Liver (tissue), 8 donors: ENCODE measurements at regions not wholly inside any gene's neighbourhood (a gene's known extent, or its start where the extent isn't known, plus 50 kb on each side); places are given as distances from the start of the nearest gene placed in this dataset.

Source experiments
- DNase-seq: peaks from one replicate; pipeline ENCODE4 v3.0.0-alpha.2; 2017; ENCODE audit warnings: low spot score
- H3K27ac ChIP-seq, 2 donors: one replicate each; pipeline ENCODE4 v1.7.0; 2013; ENCODE audit warnings: inconsistent platforms in 2 of 2, low read length in 2 of 2, control low read depth in 1 of 2, low read depth in 1 of 2, mild to moderate bottlenecking in 1 of 2
- H3K27me3 ChIP-seq, 4 donors: one replicate each; pipeline versions ENCODE4 v1.6.1 to v1.7.0; 2013; ENCODE audit warnings: low read length in 3 of 4, inconsistent platforms in 1 of 4, mild to moderate bottlenecking in 1 of 4, moderate library complexity in 1 of 4; ENCODE audit not compliant: control insufficient read depth in 4 of 4, insufficient read depth in 4 of 4
- H3K36me3 ChIP-seq, 4 donors: one replicate each; pipeline versions ENCODE4 v1.6.1 to v1.7.0; 2013; ENCODE audit warnings: low read length in 3 of 4, mild to moderate bottlenecking in 3 of 4, low read depth in 1 of 4, moderate library complexity in 1 of 4; ENCODE audit not compliant: control insufficient read depth in 4 of 4, insufficient read depth in 3 of 4
- H3K4me1 ChIP-seq, 4 donors: one replicate each; pipeline versions ENCODE4 v1.6.1 to v1.7.0; 2013; ENCODE audit warnings: low read length in 3 of 4, mild to moderate bottlenecking in 3 of 4, moderate library complexity in 1 of 4; ENCODE audit not compliant: control insufficient read depth in 4 of 4, insufficient read depth in 4 of 4
- H3K4me3 ChIP-seq, 3 donors: one replicate each; pipeline versions ENCODE4 v1.6.1 to v1.7.0; 2013; ENCODE audit warnings: low read length in 3 of 3, control low read depth in 1 of 3, low read depth in 1 of 3, mild to moderate bottlenecking in 1 of 3
- H3K9ac ChIP-seq, 2 donors: one replicate each; pipeline ENCODE4 v1.7.0; 2013; ENCODE audit warnings: low read length in 2 of 2, mild to moderate bottlenecking in 2 of 2, moderate library complexity in 2 of 2, control low read depth in 1 of 2, low read depth in 1 of 2
- H3K9me3 ChIP-seq, 4 donors: one replicate each; pipeline versions ENCODE4 v1.6.1 to v1.7.0; 2013; ENCODE audit warnings: low read length in 3 of 4; ENCODE audit not compliant: control insufficient read depth in 4 of 4
- ATF3 ChIP-seq: IDR thresholded peaks from 2 replicates; pipeline ENCODE4 v1.6.1; 2016; ENCODE audit warnings: antibody characterized with exemption
- CTCF ChIP-seq: fragments of 150-350 bp; IDR thresholded peaks from 2 replicates; pipeline ENCODE4 v1.5.1; 2017; ENCODE audit warnings: improper control_type of control experiment, low read depth, low read length; ENCODE audit not compliant: missing input control
- EGR1 ChIP-seq, 2 donors: IDR thresholded peaks; 2 replicates each; pipeline ENCODE4 v1.6.1; 2016 to 2018; ENCODE audit warnings: antibody characterized with exemption in 2 of 2, low read depth in 2 of 2
- FOXA1 ChIP-seq: IDR thresholded peaks from 2 replicates; pipeline ENCODE4 v1.6.1; 2016; ENCODE audit warnings: antibody characterized with exemption
- FOXA2 ChIP-seq: IDR thresholded peaks from 2 replicates; pipeline ENCODE4 v1.6.1; 2016; ENCODE audit warnings: antibody characterized with exemption
- GABPA ChIP-seq, 2 donors: IDR thresholded peaks in 1 of 2; conservative IDR thresholded peaks in 1 of 2; 2 replicates each; pipeline ENCODE4 v1.6.1; 2016; ENCODE audit warnings: antibody characterized with exemption in 2 of 2, mild to moderate bottlenecking in 1 of 2, moderate library complexity in 1 of 2
- HNF4A ChIP-seq, 2 donors: conservative IDR thresholded peaks; 2 replicates each; pipeline ENCODE4 v1.6.1; 2016; ENCODE audit warnings: antibody characterized with exemption in 2 of 2, mild to moderate bottlenecking in 2 of 2
- HNF4G ChIP-seq: IDR thresholded peaks from 2 replicates; pipeline ENCODE4 v1.6.1; 2016; ENCODE audit warnings: antibody characterized with exemption
- JUND ChIP-seq, 2 donors: IDR thresholded peaks; 2 replicates each; pipeline ENCODE4 v1.6.1; 2016; ENCODE audit warnings: antibody characterized with exemption in 2 of 2
- MAX ChIP-seq: IDR thresholded peaks from 2 replicates; pipeline ENCODE4 v1.6.1; 2016; ENCODE audit warnings: antibody characterized with exemption
- NR2F2 ChIP-seq: IDR thresholded peaks from 2 replicates; pipeline ENCODE4 v1.6.1; 2016; ENCODE audit warnings: antibody characterized with exemption
- RAD21 ChIP-seq, 2 donors: IDR thresholded peaks; 2 replicates each; pipeline ENCODE4 v1.6.1; 2016; ENCODE audit warnings: antibody characterized with exemption in 2 of 2, mild to moderate bottlenecking in 2 of 2
- REST ChIP-seq: IDR thresholded peaks from 2 replicates; pipeline ENCODE4 v1.6.1; 2016; ENCODE audit warnings: antibody characterized with exemption, mild to moderate bottlenecking
- RXRA ChIP-seq, 2 donors: IDR thresholded peaks; 2 replicates each; pipeline ENCODE4 v1.6.1; 2017 to 2018; ENCODE audit warnings: antibody characterized with exemption in 2 of 2, mild to moderate bottlenecking in 1 of 2
- SP1 ChIP-seq: IDR thresholded peaks from 2 replicates; pipeline ENCODE4 v1.6.1; 2018; ENCODE audit warnings: antibody characterized with exemption, mild to moderate bottlenecking
- TAF1 ChIP-seq: conservative IDR thresholded peaks from 2 replicates; pipeline ENCODE4 v1.6.1; 2016; ENCODE audit warnings: antibody characterized with exemption, mild to moderate bottlenecking
- YY1 ChIP-seq: IDR thresholded peaks from 2 replicates; pipeline ENCODE4 v1.6.1; 2016; ENCODE audit warnings: antibody characterized with exemption, mild to moderate bottlenecking
- ZBTB33 ChIP-seq: IDR thresholded peaks from 2 replicates; pipeline ENCODE4 v1.6.1; 2016; ENCODE audit warnings: antibody characterized with exemption
- WGBS: extraction: QIAGEN DNeasy Blood & Tissue Kit; methylation state at CpG from one replicate; pipeline ENCODE4 v1.1.7; 2013; 5-methylcytosine and 5-hydroxymethylcytosine counted together
- donor health status: healthy.
- donor health status: healthy.
- donor health status: healthy.
- donor health status: healthy.
- donor health status: healthy.

GRCh38 chr2:217673627-217674026 is 329.2 kb downstream of the TNS1 start:
- Histone ChIP-seq H3K9me3 (no peaks in the 10 kb centered on the region), H3K27me3 (no peaks in the 10 kb centered on the region), H3K4me3 (no peak overlapping the region), H3K27ac (no peak overlapping the region), H3K4me1 (no peaks in the 10 kb centered on the region), H3K9ac (no peak overlapping the region), H3K36me3 (no peaks in the 10 kb centered on the region)
- TF ChIP-seq MAX (no peak), CTCF (no peak), JUND (IDR thresholded peaks at IDR 0.05) (no peak), ZBTB33 (no peak), TAF1 (no peak), FOXA2 (no peak), GABPA (IDR thresholded peaks at IDR 0.05 in 1 of 2, conservative IDR thresholded peaks at IDR 0.05 in 1 of 2) (no peak), RXRA (IDR thresholded peaks at IDR 0.05) (no peak), ATF3 (no peak), FOXA1 (no peak), SP1 (no peak), EGR1 (IDR thresholded peaks at IDR 0.05; ENCODE audit: low read depth in 2 of 2) (no peak), RAD21 (IDR thresholded peaks at IDR 0.05) (no peak), YY1 (no peak)
- DNase-seq = no peak
- 75% methylated on average over 4 of the region's 4 CpGs for WGBS

- Histone ChIP-seq H3K9me3 (no peaks in the 10 kb centered on the region), H3K9ac (no peak overlapping the region), H3K4me3 (no peak overlapping the region), H3K27ac (no peak overlapping the region), H3K36me3 (no peaks in the 10 kb centered on the region), H3K4me1 (no peaks in the 10 kb centered on the region), H3K27me3 (no peaks in the 10 kb centered on the region)
- TF ChIP-seq GABPA (IDR thresholded peaks at IDR 0.05 in 1 of 2, conservative IDR thresholded peaks at IDR 0.05 in 1 of 2) = no peak
- no peak for TF ChIP-seq REST
- TF ChIP-seq TAF1 = no peak
- TF ChIP-seq EGR1 (IDR thresholded peaks at IDR 0.05; ENCODE audit: low read depth in 2 of 2) = no peak
- no peak for TF ChIP-seq MAX
- TF ChIP-seq RAD21 (IDR thresholded peaks at IDR 0.05) = no peak
- TF ChIP-seq ZBTB33 = no peak
- TF ChIP-seq HNF4G = no peak
- TF ChIP-seq RXRA (IDR thresholded peaks at IDR 0.05) = no peak
- TF ChIP-seq SP1 = no peak
- TF ChIP-seq FOXA1 = no peak
- TF ChIP-seq CTCF = no peak
- no peak for TF ChIP-seq ATF3
- TF ChIP-seq YY1 = no peak
- TF ChIP-seq HNF4A (conservative IDR thresholded peaks at IDR 0.05) = no peak
- no peak for TF ChIP-seq JUND (IDR thresholded peaks at IDR 0.05)
- TF ChIP-seq FOXA2 = no peak
- TF ChIP-seq NR2F2 = no peak
- DNase-seq = no peak
- WGBS = 87% methylated on average over 3 of the region's 3 CpGs
These were observed 330.3 kb downstream of the TNS1 start for GRCh38 chr2:217672472-217672871.
